H9 (cell line): ENCODE measurements at regions not wholly inside any gene's neighbourhood (a gene's known extent, or its start where the extent isn't known, plus 50 kb on each side); places are given as distances from the start of the nearest gene placed in this dataset.

ENCODE experiments used
- DNase-seq: peaks from one replicate; pipeline ENCODE4 v3.0.0-alpha.2; 2017
- H2AFZ ChIP-seq: one replicate; pipeline ENCODE4 v1.6.1; 2013; ENCODE audit warnings: mild to moderate bottlenecking, low read length, control low read depth, moderate library complexity
- H2AK5ac ChIP-seq: 2 replicates; pipeline ENCODE4 v1.6.1; 2013; ENCODE audit warnings: low read length, control low read depth, mixed read lengths; ENCODE audit not compliant: insufficient read length
- H2BK120ac ChIP-seq: one replicate; pipeline ENCODE4 v1.6.1; 2013; ENCODE audit warnings: low read depth, mild to moderate bottlenecking, low read length, control low read depth, inconsistent platforms; ENCODE audit not compliant: poor library complexity, severe bottlenecking
- H2BK12ac ChIP-seq: 2 replicates; pipeline ENCODE4 v1.6.1; 2013; ENCODE audit warnings: low read length, control low read depth, mixed read lengths, low read depth; ENCODE audit not compliant: insufficient read length
- H2BK15ac ChIP-seq: 2 replicates; pipeline ENCODE4 v1.6.1; 2013; ENCODE audit warnings: low read depth, low read length, control low read depth
- H2BK20ac ChIP-seq: one replicate; pipeline ENCODE4 v1.6.1; 2013; ENCODE audit warnings: low read depth, mild to moderate bottlenecking, low read length, control low read depth, inconsistent platforms; ENCODE audit not compliant: poor library complexity, severe bottlenecking
- H2BK5ac ChIP-seq: 2 replicates; pipeline ENCODE4 v1.6.1; 2013; ENCODE audit warnings: low read length, control low read depth, mixed read lengths; ENCODE audit not compliant: insufficient read length
- H3K14ac ChIP-seq: 2 replicates; pipeline ENCODE4 v1.6.1; 2013; ENCODE audit warnings: low read length, control low read depth; ENCODE audit not compliant: insufficient read depth
- H3K18ac ChIP-seq: 2 replicates; pipeline ENCODE4 v1.6.1; 2013; ENCODE audit warnings: low read depth, mild to moderate bottlenecking, mixed read lengths, low read length, control low read depth; ENCODE audit not compliant: insufficient read length
- H3K23ac ChIP-seq: 2 replicates; pipeline ENCODE4 v1.6.1; 2013; ENCODE audit warnings: low read length, control low read depth, mixed read lengths, low read depth; ENCODE audit not compliant: insufficient read length
- H3K23me2 ChIP-seq: 2 replicates; pipeline ENCODE4 v1.6.1; 2013; ENCODE audit warnings: low read depth, mild to moderate bottlenecking, mixed read lengths, low read length, control low read depth; ENCODE audit not compliant: insufficient read length, poor library complexity, severe bottlenecking
- H3K27ac ChIP-seq: 2 replicates; pipeline ENCODE4 v1.5.1; 2013; ENCODE audit warnings: low read length, control low read depth, mixed read lengths, low read depth; ENCODE audit not compliant: insufficient read length
- H3K27me3 ChIP-seq: 2 replicates; pipeline ENCODE4 v1.6.1; 2013; ENCODE audit warnings: low read length, control low read depth, inconsistent platforms; ENCODE audit not compliant: insufficient read depth
- H3K4ac ChIP-seq: 2 replicates; pipeline ENCODE4 v1.6.1; 2013; ENCODE audit warnings: low read depth, mild to moderate bottlenecking, control low read depth, inconsistent platforms, low read length, moderate library complexity
- H3K4me1 ChIP-seq: 2 replicates; pipeline ENCODE4 v1.6.1; 2013; ENCODE audit warnings: low read length, control low read depth, inconsistent platforms; ENCODE audit not compliant: insufficient read depth
- H3K4me2 ChIP-seq: 2 replicates; pipeline ENCODE4 v1.6.1; 2013; ENCODE audit warnings: low read length, control low read depth, mixed read lengths; ENCODE audit not compliant: insufficient read length, insufficient read depth
- H3K56ac ChIP-seq: 2 replicates; pipeline ENCODE4 v1.6.1; 2013; ENCODE audit warnings: low read depth, mild to moderate bottlenecking, mixed read lengths, low read length, control low read depth; ENCODE audit not compliant: insufficient read length
- H3K79me1 ChIP-seq: 2 replicates; pipeline ENCODE4 v1.6.1; 2013; ENCODE audit warnings: low read depth, mild to moderate bottlenecking, moderate library complexity, low read length, control low read depth, inconsistent platforms; ENCODE audit not compliant: insufficient read depth, poor library complexity, severe bottlenecking
- H3K79me2 ChIP-seq: 2 replicates; pipeline ENCODE4 v1.6.1; 2013; ENCODE audit warnings: low read length, control low read depth, inconsistent platforms; ENCODE audit not compliant: insufficient read depth
- H3K9ac ChIP-seq: 2 replicates; pipeline ENCODE4 v1.6.1; 2013; ENCODE audit warnings: low read length, control low read depth, mixed read lengths; ENCODE audit not compliant: insufficient read length; ENCODE audit errors: extremely low read depth
- H3K9me3 ChIP-seq: one replicate; pipeline ENCODE4 v1.6.1; 2013; ENCODE audit warnings: low read depth, low read length, inconsistent platforms; ENCODE audit not compliant: control insufficient read depth
- H3T11ph ChIP-seq: one replicate; pipeline ENCODE4 v1.6.1; 2013; ENCODE audit warnings: mild to moderate bottlenecking, low read length, control low read depth, inconsistent platforms
- H4K20me1 ChIP-seq: one replicate; pipeline ENCODE4 v1.6.1; 2013; ENCODE audit not compliant: control insufficient read depth, insufficient read length, insufficient read depth
- H4K5ac ChIP-seq: 2 replicates; pipeline ENCODE4 v1.6.1; 2013; ENCODE audit warnings: low read depth, mild to moderate bottlenecking, mixed read lengths, low read length, control low read depth; ENCODE audit not compliant: insufficient read length
- H4K8ac ChIP-seq: replicated peaks from 2 replicates; pipeline ENCODE4 v1.6.1; 2013; ENCODE audit warnings: low read length, control low read depth, mixed read lengths, low read depth; ENCODE audit not compliant: insufficient read length
- H4K91ac ChIP-seq: 2 replicates; pipeline ENCODE4 v1.6.1; 2013; ENCODE audit warnings: low read depth, mild to moderate bottlenecking, moderate library complexity, mixed read lengths, low read length, control low read depth; ENCODE audit not compliant: insufficient read length
- H3K27ac Mint-ChIP-seq, 3 experiments: 2 replicates in 2 of 3; 3 replicates in 1 of 3; pipeline ENCODE4 v1.8.0; 2020 to 2021; ENCODE audit warnings: mixed read lengths in 3 of 3, mild to moderate bottlenecking in 1 of 3, moderate library complexity in 1 of 3
- H3K27me3 Mint-ChIP-seq: 2 replicates; pipeline ENCODE4 v1.8.0; 2021; ENCODE audit warnings: low read depth, mild to moderate bottlenecking, moderate library complexity, mixed read lengths
- H3K36me3 Mint-ChIP-seq, 3 experiments: 2 replicates in 2 of 3; 3 replicates in 1 of 3; pipeline ENCODE4 v1.8.0; 2020 to 2021; ENCODE audit warnings: low read depth in 3 of 3, mixed read lengths in 3 of 3; ENCODE audit not compliant: insufficient read depth in 1 of 3
- H3K4me1 Mint-ChIP-seq, 2 experiments: 2 replicates each; pipeline ENCODE4 v1.8.0; 2020; ENCODE audit warnings: mixed read lengths in 2 of 2
- H3K4me3 Mint-ChIP-seq, 2 experiments: 2 replicates in 1 of 2; 3 replicates in 1 of 2; pipeline ENCODE4 v1.8.0; 2020 to 2021; ENCODE audit warnings: mild to moderate bottlenecking in 2 of 2, mixed read lengths in 2 of 2, moderate library complexity in 1 of 2
- H3K9me3 Mint-ChIP-seq, 2 experiments: 2 replicates in 1 of 2; 3 replicates in 1 of 2; pipeline ENCODE4 v1.8.0; 2020; ENCODE audit warnings: mild to moderate bottlenecking in 2 of 2, mixed read lengths in 2 of 2, moderate library complexity in 1 of 2
- CTCF ChIP-seq: fragments of 200-600 bp; sonication (generic); conservative IDR thresholded peaks from 3 replicates; pipeline ENCODE4 v1.8.0; 2021; ENCODE audit warnings: antibody characterized with exemption, mild to moderate bottlenecking
- WGBS: extraction: QIAGEN DNeasy Blood & Tissue Kit; methylation state at CpG from one replicate; pipeline ENCODE4 v1.1.7; 2013; ENCODE audit warnings: missing lambda C conversion rate, low lambda C conversion rate, mixed read lengths; ENCODE audit not compliant: insufficient read length; ENCODE audit errors: extremely low coverage; 5-methylcytosine and 5-hydroxymethylcytosine counted together

DNA sequence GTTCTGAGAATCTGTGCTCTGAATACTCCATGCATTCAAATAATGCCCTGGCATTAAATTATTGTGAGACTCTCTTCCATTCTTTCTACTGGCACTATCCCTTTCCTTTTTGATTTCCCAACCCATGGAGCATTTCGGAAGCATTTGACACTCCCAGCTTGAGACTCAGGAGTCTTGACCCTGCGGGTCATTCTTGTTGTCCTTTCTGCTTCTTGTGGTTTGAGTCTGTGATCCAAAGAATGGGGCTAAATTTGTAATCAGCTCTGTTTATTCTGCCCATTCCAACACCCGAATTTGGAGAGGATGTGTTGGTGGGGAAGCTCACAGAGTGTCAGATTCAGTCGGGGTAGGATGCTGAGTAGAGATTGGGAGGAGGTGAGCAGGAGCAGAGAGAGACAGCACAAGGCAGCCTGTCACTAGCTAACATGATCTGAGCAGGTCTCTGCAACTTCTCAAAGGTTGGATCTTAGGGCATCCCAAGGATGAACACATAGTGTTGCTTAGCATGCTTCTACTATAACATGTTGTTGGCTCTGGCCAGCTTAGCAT lies 80.4 kb upstream of the BMPER start:
- no peak overlapping the region for H2AK5ac ChIP-seq
- TF ChIP-seq CTCF: no peak
- H4K20me1 ChIP-seq: no peaks in the 10 kb centered on the region
- no peak overlapping the region for H3T11ph ChIP-seq
- H4K8ac ChIP-seq: no peak overlapping the region
- no peak overlapping the region for H3K4ac ChIP-seq
- no peak overlapping the region for H3K18ac ChIP-seq
- Mint-ChIP-seq H3K27ac (no peak overlapping the region), H3K4me3 (no peak overlapping the region), H3K27me3 (no peaks in the 10 kb centered on the region; the same call in 1 of the 2 replicates), H3K4me1 (peaks cover 0 to 5% of the 10 kb centered on the region in 2 experiments; a peak in 1 of 4 replicates), H3K9me3 (peaks cover under 1 to 5% of the 10 kb centered on the region in 2 experiments; a peak in 3 of 5 replicates), H3K36me3 (peaks cover 0 to 2% (median 0%) of the 10 kb centered on the region in 3 experiments; a peak in 2 of 7 replicates)
- H2AFZ ChIP-seq: no peak overlapping the region
- H3K9ac ChIP-seq: no peak overlapping the region
- no peak overlapping the region for H2BK5ac ChIP-seq
- no CpG with 5 or more reads among the region's 4 CpGs for whole genome bisulfite sequencing
- H3K14ac ChIP-seq: no peak overlapping the region
- no peaks in the 10 kb centered on the region for H3K79me2 ChIP-seq
- H3K4me1 ChIP-seq: no peaks in the 10 kb centered on the region
- H2BK15ac ChIP-seq: no peak overlapping the region
- H3K56ac ChIP-seq: no peak overlapping the region
- no peak overlapping the region for H3K4me2 ChIP-seq
- no peak for DNase-seq
- H2BK120ac ChIP-seq: no peak overlapping the region
- no peak overlapping the region for H4K91ac ChIP-seq
- no peaks in the 10 kb centered on the region for H3K9me3 ChIP-seq
- no peak overlapping the region for H4K5ac ChIP-seq
- no peaks in the 10 kb centered on the region for H3K23me2 ChIP-seq
- H2BK12ac ChIP-seq: no peak overlapping the region
- no peaks in the 10 kb centered on the region for H3K27me3 ChIP-seq
- H3K23ac ChIP-seq: no peak overlapping the region
- H3K27ac ChIP-seq: no peak overlapping the region
- H3K79me1 ChIP-seq: no peaks in the 10 kb centered on the region
- H2BK20ac ChIP-seq: no peak overlapping the region
